GM21526 (cell line): ENCODE measurements at regions not wholly inside any gene's neighbourhood (a gene's known extent, or its start where the extent isn't known, plus 50 kb on each side); places are given as distances from the start of the nearest gene placed in this dataset.
"Not testable (repeated sequence)": the region's sequence is repeated elsewhere in the genome, so short reads cannot be mapped to it uniquely, and the experiment has no call there.

Experiments
- ATAC-seq: cut with Tn5 transposase; IDR thresholded peaks from one replicate; pipeline ENCODE4 v1.9.1; 2021; ENCODE audit warnings: moderate library complexity; ENCODE audit not compliant: unreplicated experiment, low FRiP score

GRCh38 chr10:43926875-43927406 is 278.3 kb upstream of the ZNF32 start:
- no peak for ATAC-seq

- ATAC-seq = no peak
Observed at GRCh38 chr10:43926371-43926770, 277.7 kb upstream of the ZNF32 start.

GRCh38 chr10:43925793-43926192 is 277.1 kb upstream of the ZNF32 start:
- no peak for ATAC-seq

GRCh38 chr10:43923328-43923727 is 274.6 kb upstream of the ZNF32 start:
- no peak for ATAC-seq

- no peak for ATAC-seq
Observed at GRCh38 chr10:43922335-43923280, 273.9 kb upstream of the ZNF32 start.

- ATAC-seq = no peak
Observed at GRCh38 chr10:43921881-43922280, 273.2 kb upstream of the ZNF32 start.

GRCh38 chr10:43921478-43921877 is 272.8 kb upstream of the ZNF32 start:
- no peak for ATAC-seq

- ATAC-seq = not testable (repeated sequence)
Observed at GRCh38 chr10:43920236-43920758, 271.6 kb upstream of the ZNF32 start.

- ATAC-seq = no peak
Observed at GRCh38 chr10:43913676-43914235, 265.1 kb upstream of the ZNF32 start.

GRCh38 chr10:43912469-43912868 is 263.8 kb upstream of the ZNF32 start:
- ATAC-seq = no peak

- no peak for ATAC-seq
Observed at GRCh38 chr10:43906490-43906889, 257.8 kb upstream of the ZNF32 start.

GRCh38 chr10:43905512-43906236 is 257.0 kb upstream of the ZNF32 start:
- no peak for ATAC-seq

- no peak for ATAC-seq
Observed at GRCh38 chr10:43904844-43905243, 256.2 kb upstream of the ZNF32 start.

GRCh38 chr10:43904301-43904700 is 255.6 kb upstream of the ZNF32 start:
- ATAC-seq = no peak

GRCh38 chr10:43903451-43903850 is 254.8 kb upstream of the ZNF32 start:
- no peak for ATAC-seq

- no peak for ATAC-seq
Observed at GRCh38 chr10:43902842-43903241, 254.2 kb upstream of the ZNF32 start.

- ATAC-seq = no peak
Observed at GRCh38 chr10:43901744-43902504, 253.2 kb upstream of the ZNF32 start.

GRCh38 chr10:43901302-43901701 is 252.6 kb upstream of the ZNF32 start:
- no peak for ATAC-seq

GRCh38 chr10:43900571-43900970 is 251.9 kb upstream of the ZNF32 start:
- no peak for ATAC-seq
